ENCODE measurements at regions not wholly inside any gene's neighbourhood (a gene's known extent, or its start where the extent isn't known, plus 50 kb on each side); places are given as distances from the start of the nearest gene placed in this dataset.

DNA sequence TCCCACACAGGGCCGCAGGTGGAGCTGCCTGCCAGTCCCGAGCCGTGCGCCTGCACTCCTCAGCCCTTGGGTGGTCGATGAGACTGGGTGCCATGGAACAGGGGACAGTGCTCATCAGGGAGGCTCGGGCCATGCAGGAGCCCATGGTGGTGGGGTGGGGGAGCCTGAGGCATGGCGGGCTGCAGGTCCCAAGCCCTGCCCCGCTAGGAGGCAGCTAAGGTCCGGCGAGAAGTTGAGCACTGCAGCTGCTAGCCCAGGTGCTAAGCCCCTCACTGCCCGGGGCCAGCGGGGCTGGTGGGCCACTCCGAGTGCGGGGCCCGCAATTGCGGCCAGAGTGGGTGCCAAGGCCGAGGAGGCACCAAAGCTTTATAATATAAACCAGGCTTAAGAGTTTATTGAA, 479.7 kb downstream of the MMUT start:
- TF ChIP-seq, protein P1, sequence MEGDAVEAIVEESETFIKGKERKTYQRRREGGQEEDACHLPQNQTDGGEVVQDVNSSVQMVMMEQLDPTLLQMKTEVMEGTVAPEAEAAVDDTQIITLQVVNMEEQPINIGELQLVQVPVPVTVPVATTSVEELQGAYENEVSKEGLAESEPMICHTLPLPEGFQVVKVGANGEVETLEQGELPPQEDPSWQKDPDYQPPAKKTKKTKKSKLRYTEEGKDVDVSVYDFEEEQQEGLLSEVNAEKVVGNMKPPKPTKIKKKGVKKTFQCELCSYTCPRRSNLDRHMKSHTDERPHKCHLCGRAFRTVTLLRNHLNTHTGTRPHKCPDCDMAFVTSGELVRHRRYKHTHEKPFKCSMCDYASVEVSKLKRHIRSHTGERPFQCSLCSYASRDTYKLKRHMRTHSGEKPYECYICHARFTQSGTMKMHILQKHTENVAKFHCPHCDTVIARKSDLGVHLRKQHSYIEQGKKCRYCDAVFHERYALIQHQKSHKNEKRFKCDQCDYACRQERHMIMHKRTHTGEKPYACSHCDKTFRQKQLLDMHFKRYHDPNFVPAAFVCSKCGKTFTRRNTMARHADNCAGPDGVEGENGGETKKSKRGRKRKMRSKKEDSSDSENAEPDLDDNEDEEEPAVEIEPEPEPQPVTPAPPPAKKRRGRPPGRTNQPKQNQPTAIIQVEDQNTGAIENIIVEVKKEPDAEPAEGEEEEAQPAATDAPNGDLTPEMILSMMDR (IDR thresholded peaks at IDR 0.05), result no peak
- no peak for TF ChIP-seq POLR2A (IDR thresholded peaks at IDR 0.05)
